AG09309 (cell line): ENCODE measurements at regions not wholly inside any gene's neighbourhood (a gene's known extent, or its start where the extent isn't known, plus 50 kb on each side); places are given as distances from the start of the nearest gene placed in this dataset.

ENCODE experiments used
- DNase-seq: peaks from one replicate; pipeline ENCODE4 v3.0.0-alpha.2; 2010; ENCODE audit warnings: low read depth
- H3K4me3 ChIP-seq: 2 replicates; pipeline ENCODE4 v1.5.1; 2011; ENCODE audit warnings: mild to moderate bottlenecking, low read depth, low read length, moderate library complexity; ENCODE audit not compliant: control insufficient read depth
- TF ChIP-seq, protein P1 (sequence below): IDR thresholded peaks from 2 replicates; pipeline ENCODE4 v1.5.1; 2011; ENCODE audit warnings: mild to moderate bottlenecking, low read depth, low read length, inconsistent platforms; ENCODE audit not compliant: insufficient read depth, control insufficient read depth; ENCODE audit errors: missing control alignments

DNA sequence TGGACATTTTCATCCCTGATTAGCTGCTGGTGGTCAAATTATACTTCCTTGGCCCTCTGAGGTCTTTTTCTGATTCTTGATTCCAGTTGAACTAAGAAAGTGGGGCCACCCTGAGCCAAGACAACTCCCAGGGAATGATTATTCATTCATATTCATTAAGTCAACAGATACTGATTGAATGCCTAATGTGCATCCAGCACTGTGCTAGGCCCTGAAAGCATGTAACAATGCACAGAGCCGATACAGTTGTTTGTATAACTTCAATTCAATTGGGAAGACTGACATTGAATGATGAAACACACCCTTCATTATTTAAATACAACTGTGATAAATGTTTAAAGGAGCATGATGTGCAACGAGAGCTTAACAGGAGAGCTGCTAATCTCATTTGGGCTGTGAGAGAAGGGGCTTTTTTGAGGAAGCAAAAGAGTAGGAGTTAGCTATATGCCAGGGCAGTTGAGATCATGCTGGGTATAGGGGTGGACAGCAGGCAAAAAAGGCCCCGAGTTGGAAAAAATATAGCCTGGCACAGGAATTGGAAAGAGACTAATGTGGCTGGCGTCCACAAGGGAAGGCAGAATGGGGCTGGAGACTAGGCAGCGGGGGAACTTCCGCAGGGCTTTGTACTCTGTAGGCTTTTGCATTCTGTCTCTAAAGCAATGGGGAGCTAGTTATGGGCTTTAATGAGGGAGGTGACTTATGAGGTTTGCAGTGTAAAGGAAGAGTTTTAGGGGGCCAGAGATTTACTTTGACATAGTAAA lies 57.2 kb upstream of the ACVR1 start:
- no peak for DNase-seq
- no peak overlapping the region for H3K4me3 ChIP-seq
- TF ChIP-seq, protein P1, sequence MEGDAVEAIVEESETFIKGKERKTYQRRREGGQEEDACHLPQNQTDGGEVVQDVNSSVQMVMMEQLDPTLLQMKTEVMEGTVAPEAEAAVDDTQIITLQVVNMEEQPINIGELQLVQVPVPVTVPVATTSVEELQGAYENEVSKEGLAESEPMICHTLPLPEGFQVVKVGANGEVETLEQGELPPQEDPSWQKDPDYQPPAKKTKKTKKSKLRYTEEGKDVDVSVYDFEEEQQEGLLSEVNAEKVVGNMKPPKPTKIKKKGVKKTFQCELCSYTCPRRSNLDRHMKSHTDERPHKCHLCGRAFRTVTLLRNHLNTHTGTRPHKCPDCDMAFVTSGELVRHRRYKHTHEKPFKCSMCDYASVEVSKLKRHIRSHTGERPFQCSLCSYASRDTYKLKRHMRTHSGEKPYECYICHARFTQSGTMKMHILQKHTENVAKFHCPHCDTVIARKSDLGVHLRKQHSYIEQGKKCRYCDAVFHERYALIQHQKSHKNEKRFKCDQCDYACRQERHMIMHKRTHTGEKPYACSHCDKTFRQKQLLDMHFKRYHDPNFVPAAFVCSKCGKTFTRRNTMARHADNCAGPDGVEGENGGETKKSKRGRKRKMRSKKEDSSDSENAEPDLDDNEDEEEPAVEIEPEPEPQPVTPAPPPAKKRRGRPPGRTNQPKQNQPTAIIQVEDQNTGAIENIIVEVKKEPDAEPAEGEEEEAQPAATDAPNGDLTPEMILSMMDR, result no peak

- TF ChIP-seq, protein P1, result no peak
- H3K4me3 ChIP-seq, result no peak overlapping the region
These were observed 56.5 kb upstream of the ACVR1 start for GRCh38 chr2:157932480-157933159.

DNA sequence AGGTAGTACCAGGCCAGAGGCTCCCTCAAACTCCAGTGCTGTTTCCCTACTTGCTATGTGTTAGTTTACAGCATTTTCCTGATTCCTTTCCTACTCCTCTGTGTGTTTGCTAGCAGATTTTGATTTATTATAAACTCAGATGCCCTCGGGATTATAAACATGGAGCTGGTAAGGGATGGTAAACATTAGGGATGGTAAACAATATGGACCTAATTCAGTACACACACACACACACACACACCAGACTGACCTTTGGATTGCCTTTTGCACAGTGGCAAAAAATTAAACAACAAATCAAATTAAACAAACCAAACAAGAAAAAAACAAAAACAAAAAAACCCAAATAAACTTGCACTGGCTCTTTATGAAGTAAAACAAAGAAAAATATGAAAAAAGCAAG lies 55.4 kb upstream of the ACVR1 start:
- no peak for DNase-seq
- no peak overlapping the region for H3K4me3 ChIP-seq
- TF ChIP-seq, protein P1, result no peak

More at GRCh38 chr2:157932480-157933159, 56.5 kb upstream of the ACVR1 start:
- no peak for DNase-seq

DNA sequence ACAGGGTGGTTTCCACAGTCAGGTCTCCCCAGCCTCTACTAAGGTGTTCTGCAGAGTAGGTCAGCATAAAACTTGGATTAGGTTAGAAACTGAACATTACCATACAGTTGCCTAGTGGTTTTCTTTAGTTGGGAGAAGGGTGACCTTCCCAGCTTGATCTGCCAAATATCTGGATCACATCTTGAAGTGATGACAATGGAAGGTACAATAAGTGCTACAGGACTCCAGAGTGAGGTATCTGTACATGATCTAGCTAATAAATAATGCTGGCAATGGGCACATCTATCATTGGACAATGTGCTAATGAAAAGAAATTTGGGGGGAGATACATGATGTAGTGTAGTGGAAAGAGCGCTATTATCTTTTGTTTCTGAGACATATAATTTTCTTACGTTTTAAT lies 54.6 kb upstream of the ACVR1 start:
- TF ChIP-seq, protein P1, result no peak

DNA sequence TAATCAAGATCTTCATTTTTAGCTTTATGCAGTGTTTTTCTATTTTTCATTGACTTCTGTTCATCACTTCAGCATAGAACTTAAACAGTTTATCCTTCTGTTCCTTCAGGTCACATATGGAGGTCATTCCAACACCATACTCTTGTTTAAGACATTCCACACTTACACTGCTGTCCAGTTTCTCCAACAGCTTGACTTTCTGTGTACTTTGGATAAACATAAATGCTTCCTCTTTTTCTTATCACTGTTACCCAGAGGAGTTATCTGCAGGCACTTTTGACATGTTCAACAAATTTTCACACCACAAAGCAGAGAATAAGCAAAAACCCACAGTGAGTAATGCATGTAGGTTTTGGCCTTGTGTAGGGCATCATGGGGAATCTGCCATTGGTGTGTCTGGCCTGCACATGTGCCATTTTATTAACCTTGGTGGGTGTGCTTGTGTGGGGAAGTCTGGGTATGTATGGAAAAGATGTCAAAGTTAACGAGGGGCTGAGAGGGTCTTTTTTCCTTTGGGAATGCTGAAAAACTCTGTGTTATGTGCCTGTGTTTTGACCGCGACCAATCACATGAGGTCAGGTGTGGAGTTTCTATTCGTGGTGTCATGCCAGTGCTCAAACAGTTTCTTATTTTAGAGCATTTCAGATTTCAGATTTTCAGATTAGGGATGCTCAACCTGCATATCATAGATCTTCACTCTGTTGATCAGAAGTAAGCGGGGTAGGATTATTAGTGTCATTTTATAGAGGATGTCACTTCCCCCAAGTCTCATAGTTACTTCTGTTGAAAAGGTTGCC lies 53.9 kb upstream of the ACVR1 start:
- H3K4me3 ChIP-seq, result no peak overlapping the region
- TF ChIP-seq, protein P1, result no peak
- no peak for DNase-seq

More for the DNA sequence above, 54.6 kb upstream of the ACVR1 start:
- DNase-seq, result no peak
- no peak overlapping the region for H3K4me3 ChIP-seq

DNA sequence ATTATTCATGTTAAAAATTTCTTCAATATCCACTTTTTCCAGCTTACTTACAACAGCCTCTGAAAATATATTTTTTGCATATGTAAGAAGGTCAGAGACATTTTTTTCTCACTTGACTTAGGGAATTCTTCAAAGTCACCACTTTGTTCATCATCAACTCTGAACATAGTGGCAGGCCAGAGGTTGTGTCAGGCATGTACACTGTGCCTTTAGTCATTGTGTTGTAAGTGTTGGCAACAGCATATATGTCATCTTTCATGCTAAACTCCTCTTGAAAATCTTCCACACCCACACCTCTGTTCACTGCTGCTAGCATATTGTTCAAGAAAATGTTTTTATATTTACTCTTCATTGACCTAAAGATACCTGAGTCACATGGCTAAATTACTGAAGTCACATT lies 52.2 kb upstream of the ACVR1 start:
- no peak overlapping the region for H3K4me3 ChIP-seq
- DNase-seq, result no peak
- TF ChIP-seq, protein P1, result no peak
